Stimulated activated naive B cell treated with anti-CD40 and anti-IgM and Interleukin-4, amounts not matched to agents 10 μg/mL and 1 μg/mL and 100 μg/mL, for 72 hours (primary cell): ENCODE measurements at regions not wholly inside any gene's neighbourhood (a gene's known extent, or its start where the extent isn't known, plus 50 kb on each side); places are given as distances from the start of the nearest gene placed in this dataset.
"Not testable (repeated sequence)": the region's sequence is repeated elsewhere in the genome, so short reads cannot be mapped to it uniquely, and the experiment has no call there.

ENCODE experiments used
- ATAC-seq, 2 donors: fragments of 150-1000 bp; cut with Tn5 transposase; replicated peaks; 2 replicates each; pipeline ENCODE4 v1.10.0; 2021; ENCODE audit warnings: moderate library complexity in 1 of 2
- DNase-seq: peaks from one replicate; pipeline ENCODE4 v3.0.0; 2021
- H3K27ac Mint-ChIP-seq: one replicate; pipeline ENCODE4 v1.8.0; 2022; ENCODE audit warnings: mild to moderate bottlenecking, mixed read lengths
- H3K27me3 Mint-ChIP-seq, 2 donors: one replicate each; pipeline ENCODE4 v1.8.0; 2022; ENCODE audit warnings: mixed read lengths in 2 of 2
- H3K36me3 Mint-ChIP-seq, 2 donors: one replicate each; pipeline ENCODE4 v1.8.0; 2022; ENCODE audit warnings: mixed read lengths in 2 of 2, mild to moderate bottlenecking in 1 of 2
- H3K4me1 Mint-ChIP-seq, 2 donors: one replicate each; pipeline ENCODE4 v1.8.0; 2022; ENCODE audit warnings: mixed read lengths in 2 of 2, mild to moderate bottlenecking in 1 of 2
- H3K4me3 Mint-ChIP-seq, 2 donors: one replicate each; pipeline ENCODE4 v1.8.0; 2022; ENCODE audit warnings: mild to moderate bottlenecking in 2 of 2, mixed read lengths in 2 of 2, moderate library complexity in 1 of 2
- H3K9me3 Mint-ChIP-seq, 2 donors: one replicate each; pipeline ENCODE4 v1.8.0; 2022; ENCODE audit warnings: mixed read lengths in 2 of 2, mild to moderate bottlenecking in 1 of 2

GRCh38 chr20:25997367-25998038 is 300.9 kb upstream of the ZNF337 start:
- H3K9me3 Mint-ChIP-seq, DNase-seq, H3K4me3 Mint-ChIP-seq, H3K27ac Mint-ChIP-seq, ATAC-seq, H3K36me3 Mint-ChIP-seq, H3K4me1 Mint-ChIP-seq: not testable (repeated sequence)
- H3K27me3 Mint-ChIP-seq = peaks cover 11 to 17% of the 10 kb centered on the region in 2 donors

GRCh38 chr20:25992146-25992545 is 295.5 kb upstream of the ZNF337 start:
- no peak overlapping the region for H3K4me3 Mint-ChIP-seq
- no peak for ATAC-seq
- no peaks in the 10 kb centered on the region for H3K36me3 Mint-ChIP-seq
- peaks cover 7 to 9% of the 10 kb centered on the region in 2 donors for H3K4me1 Mint-ChIP-seq
- DNase-seq = no peak
- H3K27me3 Mint-ChIP-seq = peaks cover 17 to 31% of the 10 kb centered on the region in 2 donors
- no peaks in the 10 kb centered on the region for H3K9me3 Mint-ChIP-seq
- no peak overlapping the region for H3K27ac Mint-ChIP-seq

DNA sequence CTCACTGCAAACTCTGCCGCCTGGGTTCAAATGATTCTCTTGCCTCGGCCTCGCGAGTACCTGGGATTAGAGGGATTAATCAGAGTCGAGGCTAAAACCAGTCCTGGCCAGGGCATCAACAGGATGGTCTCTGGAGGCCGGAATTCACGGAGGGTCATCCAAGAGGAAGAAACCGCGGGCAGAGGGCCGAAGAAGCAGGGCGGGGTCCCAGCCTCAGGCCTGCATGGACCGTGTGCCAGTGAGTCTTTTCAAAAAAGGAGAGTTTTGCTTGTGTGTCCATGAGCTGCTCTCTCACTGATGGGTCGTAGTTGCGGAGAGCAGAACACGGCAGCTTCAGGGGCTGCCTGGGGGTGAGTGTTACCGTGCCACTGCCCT is 295.1 kb upstream of the ZNF337 start:
- Mint-ChIP-seq H3K4me1 (peaks cover 9 to 12% of the 10 kb centered on the region in 2 donors), H3K36me3 (no peaks in the 10 kb centered on the region), H3K9me3 (no peaks in the 10 kb centered on the region), H3K4me3 (no peak overlapping the region), H3K27me3 (peaks cover 21 to 31% of the 10 kb centered on the region in 2 donors), H3K27ac (no peak overlapping the region)
- DNase-seq = no peak
- no peak for ATAC-seq

DNA sequence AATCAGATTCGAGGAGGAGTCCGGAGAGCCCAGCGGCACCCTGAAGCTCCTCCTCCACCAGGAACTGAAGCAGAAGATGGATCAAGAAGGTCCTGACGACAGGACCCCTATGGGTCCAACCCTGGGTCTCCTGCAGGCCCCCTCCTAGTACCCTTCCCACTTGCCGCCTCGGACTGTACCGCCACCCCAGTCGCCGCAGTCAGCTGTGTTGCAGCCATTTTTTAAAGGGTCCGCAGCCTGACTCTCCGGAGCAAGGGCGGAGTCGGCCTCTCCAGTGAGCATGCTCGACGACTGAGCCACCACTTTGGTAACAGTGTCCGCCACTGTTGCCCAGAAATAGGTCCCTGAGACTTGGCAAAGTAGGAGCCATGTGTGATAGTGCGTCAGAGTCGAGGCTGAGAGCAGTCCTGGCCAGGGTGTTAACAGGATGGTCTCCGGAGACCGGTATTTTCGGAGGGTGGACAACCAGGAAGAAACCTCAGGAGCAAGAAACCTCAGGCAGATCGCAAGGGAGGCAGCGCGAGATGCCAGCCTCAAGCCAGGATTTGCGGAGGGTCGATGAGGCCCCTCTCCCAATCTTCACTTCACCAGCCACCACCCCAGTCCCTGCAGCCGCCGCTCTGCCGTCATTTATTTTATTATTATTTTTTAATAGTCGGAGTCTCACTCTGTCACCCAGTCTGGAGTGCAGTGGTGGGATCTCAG is 294.6 kb upstream of the ZNF337 start:
- ATAC-seq = no peak

GRCh38 chr20:25989686-25990085 is 293.0 kb upstream of the ZNF337 start:
- not testable (repeated sequence) for ATAC-seq, DNase-seq, H3K4me3 Mint-ChIP-seq, H3K27ac Mint-ChIP-seq, H3K36me3 Mint-ChIP-seq, H3K9me3 Mint-ChIP-seq
- Mint-ChIP-seq H3K27me3 (peaks cover 29% of the 10 kb centered on the region in 2 donors), H3K4me1 (peaks cover 9 to 18% of the 10 kb centered on the region in 2 donors)

More for the DNA sequence above, 294.6 kb upstream of the ZNF337 start:
- H3K27me3 Mint-ChIP-seq = peaks cover 26 to 33% of the 10 kb centered on the region in 2 donors
- H3K36me3 Mint-ChIP-seq = no peaks in the 10 kb centered on the region
- no peak overlapping the region for H3K27ac Mint-ChIP-seq
- peaks cover 9 to 12% of the 10 kb centered on the region in 2 donors for H3K4me1 Mint-ChIP-seq
- no peak overlapping the region for H3K4me3 Mint-ChIP-seq
- no peak for DNase-seq
- no peaks in the 10 kb centered on the region for H3K9me3 Mint-ChIP-seq

GRCh38 chr20:25989196-25989595 is 292.5 kb upstream of the ZNF337 start:
- Mint-ChIP-seq H3K27ac (no peak overlapping the region), H3K4me3 (no peak overlapping the region), H3K9me3 (no peaks in the 10 kb centered on the region), H3K27me3 (peaks cover 28 to 29% of the 10 kb centered on the region in 2 donors), H3K36me3 (no peaks in the 10 kb centered on the region), H3K4me1 (peaks cover 9 to 18% of the 10 kb centered on the region in 2 donors)
- no peak for ATAC-seq
- DNase-seq = no peak

GRCh38 chr20:25987928-25988560 is 291.4 kb upstream of the ZNF337 start:
- not testable (repeated sequence) for DNase-seq, H3K27ac Mint-ChIP-seq, ATAC-seq, H3K36me3 Mint-ChIP-seq, H3K9me3 Mint-ChIP-seq
- Mint-ChIP-seq H3K4me1 (peaks cover 9 to 18% of the 10 kb centered on the region in 2 donors), H3K27me3 (peaks cover 28 to 29% of the 10 kb centered on the region in 2 donors), H3K4me3 (peak overlapping the region; percentile 67 to 77)

DNA sequence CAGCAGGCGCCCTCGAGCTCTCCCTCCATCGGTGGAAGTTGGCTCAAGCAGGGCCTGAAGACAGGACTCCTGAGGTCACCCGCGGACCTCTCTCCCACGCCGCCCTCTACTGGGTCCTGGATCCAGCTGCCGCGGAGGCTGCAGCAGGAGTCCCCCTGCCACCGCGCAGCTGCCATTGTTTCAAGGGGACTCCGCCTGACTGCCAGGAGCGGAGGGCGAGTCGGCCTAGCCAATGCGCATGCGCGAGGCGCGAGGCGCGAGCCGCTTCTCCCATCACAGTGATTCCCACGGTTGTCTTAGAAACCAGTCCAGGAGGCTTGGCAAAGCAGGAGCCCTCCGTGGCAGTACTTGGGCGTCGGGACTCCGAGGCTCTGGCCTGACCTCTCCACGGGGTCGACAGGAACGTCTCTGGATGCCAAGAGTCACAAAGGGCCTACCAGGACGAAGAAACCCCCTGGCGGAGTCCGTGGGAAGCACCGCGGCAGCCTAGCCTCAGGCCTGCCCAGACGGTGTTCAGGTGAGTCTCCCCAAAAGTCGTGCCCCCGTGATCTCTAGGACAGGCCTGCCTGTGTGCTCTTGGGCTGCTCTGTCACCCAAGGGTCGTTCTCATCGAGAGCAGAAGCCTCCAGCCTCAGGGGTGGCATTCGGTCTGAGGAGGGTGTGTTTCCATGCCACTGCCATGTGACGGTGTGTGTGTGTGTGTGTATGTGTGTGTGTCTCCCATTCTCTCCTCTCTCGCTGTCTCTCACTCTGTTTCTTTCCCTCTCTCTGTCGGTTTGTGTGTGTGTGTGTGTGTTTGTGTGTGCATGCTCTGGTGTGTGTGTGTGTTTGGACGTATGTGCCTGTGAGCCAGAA is 290.6 kb upstream of the ZNF337 start:
- DNase-seq = peak; percentile 27
- no peaks in the 10 kb centered on the region for H3K9me3 Mint-ChIP-seq
- H3K4me3 Mint-ChIP-seq = peak overlapping the region; percentile 74 to 77
- peak overlapping the region; percentile 20 for H3K27ac Mint-ChIP-seq
- no peaks in the 10 kb centered on the region for H3K36me3 Mint-ChIP-seq
- ATAC-seq = peak; percentile 83 to 87
- peaks cover 9 to 18% of the 10 kb centered on the region in 2 donors for H3K4me1 Mint-ChIP-seq
- peaks cover 28% of the 10 kb centered on the region in 2 donors for H3K27me3 Mint-ChIP-seq

- no peak for DNase-seq
- H3K36me3 Mint-ChIP-seq = no peaks in the 10 kb centered on the region
- H3K27ac Mint-ChIP-seq = no peak overlapping the region
- peaks cover 9 to 18% of the 10 kb centered on the region in 2 donors for H3K4me1 Mint-ChIP-seq
- H3K9me3 Mint-ChIP-seq = no peaks in the 10 kb centered on the region
- H3K27me3 Mint-ChIP-seq = peaks cover 20 to 21% of the 10 kb centered on the region in 2 donors
- ATAC-seq = no peak
- no peak overlapping the region for H3K4me3 Mint-ChIP-seq
Measured at GRCh38 chr20:25985597-25985996, 288.9 kb upstream of the ZNF337 start.

GRCh38 chr20:25984933-25985332 is 288.3 kb upstream of the ZNF337 start:
- Mint-ChIP-seq H3K36me3 (no peaks in the 10 kb centered on the region), H3K9me3 (no peaks in the 10 kb centered on the region), H3K4me1 (peaks cover 9 to 18% of the 10 kb centered on the region in 2 donors), H3K27ac (no peak overlapping the region), H3K4me3 (no peak overlapping the region), H3K27me3 (peaks cover 20 to 21% of the 10 kb centered on the region in 2 donors)
- DNase-seq = no peak
- ATAC-seq = peak in 1 of 2 donors; percentile 56

DNA sequence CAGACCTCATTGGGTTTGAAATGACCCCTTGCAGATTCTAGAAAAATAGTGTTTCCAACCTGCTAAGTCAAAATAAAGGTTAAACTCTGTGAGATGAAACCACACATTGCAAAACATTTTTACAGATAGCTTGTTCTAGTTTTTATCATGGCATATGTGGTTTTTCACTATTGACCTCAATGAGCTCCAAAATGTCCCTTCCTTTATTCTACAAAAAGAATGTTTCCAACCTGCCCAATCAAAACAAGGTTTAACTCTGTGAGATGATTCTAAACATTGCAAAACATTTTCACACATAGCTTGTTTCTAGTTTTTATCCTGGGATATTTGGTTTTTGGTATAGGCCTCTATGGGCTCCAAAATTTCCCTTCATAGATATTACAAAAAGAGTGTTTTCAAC is 286.0 kb upstream of the ZNF337 start:
- H3K27ac Mint-ChIP-seq = not testable (repeated sequence)

DNA sequence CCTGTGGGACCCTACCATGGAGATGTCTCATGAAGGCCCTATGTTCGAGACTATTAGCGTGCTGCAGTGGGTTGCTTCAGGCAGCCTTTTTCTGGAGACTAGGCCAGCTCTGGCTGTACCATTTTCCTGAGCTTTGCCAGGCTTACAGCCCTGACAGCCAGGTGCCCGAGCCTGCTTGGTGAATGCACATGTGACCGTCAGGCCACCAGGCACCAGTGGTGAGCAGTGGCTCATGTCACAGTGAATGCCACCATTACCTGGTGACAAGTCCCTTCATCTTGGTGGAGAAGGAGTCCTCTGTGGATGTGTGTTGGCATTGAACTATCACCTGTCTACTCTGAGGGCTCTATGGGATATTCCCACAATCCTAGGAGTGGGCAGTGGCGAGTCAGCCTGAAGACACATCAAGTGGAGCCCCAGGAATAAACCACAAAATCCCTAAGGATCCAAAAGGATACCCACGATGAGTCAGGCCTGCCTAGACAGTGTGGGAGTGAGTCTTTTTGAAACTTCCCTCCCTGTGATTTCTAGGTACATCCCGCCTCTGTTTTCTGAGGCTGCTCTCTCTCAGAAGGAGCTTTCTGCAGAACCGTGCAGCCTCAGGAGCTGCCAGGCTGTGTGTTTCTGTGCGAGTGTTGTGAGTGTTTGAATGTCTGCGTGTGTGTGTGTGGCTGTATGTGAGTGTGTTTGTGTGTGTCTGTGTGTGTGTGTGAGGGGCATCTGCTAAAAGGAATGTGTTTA is 282.0 kb upstream of the ZNF337 start:
- not testable (repeated sequence) for H3K4me3 Mint-ChIP-seq, H3K4me1 Mint-ChIP-seq, ATAC-seq, H3K36me3 Mint-ChIP-seq, H3K9me3 Mint-ChIP-seq, H3K27me3 Mint-ChIP-seq, DNase-seq, H3K27ac Mint-ChIP-seq

More for the DNA sequence above, 286.0 kb upstream of the ZNF337 start:
- not testable (repeated sequence) for DNase-seq, H3K9me3 Mint-ChIP-seq, ATAC-seq, H3K4me3 Mint-ChIP-seq, H3K36me3 Mint-ChIP-seq
- Mint-ChIP-seq H3K27me3 (peaks cover 14 to 18% of the 10 kb centered on the region in 2 donors), H3K4me1 (peaks cover 7 to 14% of the 10 kb centered on the region in 2 donors)

GRCh38 chr20:25975816-25976215 is 279.2 kb upstream of the ZNF337 start:
- H3K4me1 Mint-ChIP-seq, H3K36me3 Mint-ChIP-seq, H3K27ac Mint-ChIP-seq, DNase-seq, H3K27me3 Mint-ChIP-seq, H3K4me3 Mint-ChIP-seq, ATAC-seq, H3K9me3 Mint-ChIP-seq: not testable (repeated sequence)
